CD4-positive, alpha-beta T cell (primary cell): ENCODE measurements at regions not wholly inside any gene's neighbourhood (a gene's known extent, or its start where the extent isn't known, plus 50 kb on each side); places are given as distances from the start of the nearest gene placed in this dataset.

Source experiments
- ATAC-seq: fragments of 200-7000 bp; cut with Tn5 transposase; one replicate; pipeline ENCODE4 v1.10.0; 2022; ENCODE audit warnings: mild to moderate bottlenecking; ENCODE audit not compliant: poor library complexity
- CTCF ChIA-PET: fragments of 350-600 bp; sonication (Branson Sonifier 250); formaldehyde crosslinking; loops from one replicate; lab custom pipeline; 2021; ENCODE audit warnings: antibody characterized with exemption, inconsistent platforms; lab: Charles Lee
- POLR2A ChIA-PET: fragments of 350-600 bp; sonication (Branson Sonifier 250); formaldehyde crosslinking; loops from one replicate; lab custom pipeline; 2021; ENCODE audit warnings: antibody characterized with exemption, inconsistent platforms; lab: Charles Lee
- DNase-seq, 14 experiments: peaks; one replicate each; pipeline ENCODE4 v3.0.0-alpha.2; 2013 to 2020; ENCODE audit warnings: mixed read lengths in 2 of 14
- H3K27ac ChIP-seq, 2 donors: one replicate each; pipeline versions ENCODE4 v1.5.1 to v1.7.0; 2013; ENCODE audit warnings: low read length in 2 of 2, low read depth in 1 of 2, mild to moderate bottlenecking in 1 of 2
- H3K27me3 ChIP-seq, 2 experiments: 1 replicate in 1 of 2; 2 replicates in 1 of 2; pipeline versions ENCODE4 v1.6.1 to v1.7.0; 2013; ENCODE audit warnings: low read length in 2 of 2, control low read depth in 1 of 2, mild to moderate bottlenecking in 1 of 2, moderate library complexity in 1 of 2; ENCODE audit not compliant: insufficient read depth in 2 of 2, control insufficient read depth in 1 of 2
- H3K36me3 ChIP-seq: one replicate; pipeline ENCODE4 v1.6.1; 2013; ENCODE audit warnings: low read length, control low read depth; ENCODE audit not compliant: insufficient read depth
- H3K4me1 ChIP-seq: one replicate; pipeline ENCODE4 v1.6.1; 2013; ENCODE audit warnings: low read length, control low read depth; ENCODE audit not compliant: insufficient read depth
- H3K4me3 ChIP-seq: one replicate; pipeline ENCODE4 v1.5.1; 2013; ENCODE audit warnings: mild to moderate bottlenecking, low read length, moderate library complexity
- H3K9me3 ChIP-seq, 2 experiments: 1 replicate in 1 of 2; 2 replicates in 1 of 2; pipeline versions ENCODE4 v1.6.1 to v1.7.0; 2013; ENCODE audit warnings: low read length in 2 of 2, mild to moderate bottlenecking in 2 of 2, control low read depth in 1 of 2, moderate library complexity in 1 of 2; ENCODE audit not compliant: control insufficient read depth in 1 of 2, insufficient read depth in 1 of 2
- H3K27ac Mint-ChIP-seq: one replicate; pipeline ENCODE4 v1.8.0; 2020; ENCODE audit warnings: mixed read lengths
- H3K27me3 Mint-ChIP-seq: one replicate; pipeline ENCODE4 v1.8.0; 2021; ENCODE audit warnings: mixed read lengths
- H3K36me3 Mint-ChIP-seq: one replicate; pipeline ENCODE4 v1.8.0; 2021; ENCODE audit warnings: low read depth, mixed read lengths
- H3K4me1 Mint-ChIP-seq: one replicate; pipeline ENCODE4 v1.8.0; 2021; ENCODE audit warnings: low read depth, mixed read lengths
- H3K4me3 Mint-ChIP-seq: one replicate; pipeline ENCODE4 v1.8.0; 2020; ENCODE audit warnings: mild to moderate bottlenecking, mixed read lengths
- H3K9me3 Mint-ChIP-seq: one replicate; pipeline ENCODE4 v1.8.0; 2020; ENCODE audit warnings: mixed read lengths
- intact Hi-C, 2 experiments: fragments of 100-400 bp; cut with DNase I in 1 of 2; cut with micrococcal nuclease in 1 of 2; formaldehyde crosslinking; loops; one replicate each; pipeline versions ENCODE4 v1.15.1 to v1.9.0; 2023 to 2025; cut with DNase I, micrococcal nuclease
- TF ChIP-seq, protein P1 (sequence below): fragments of 200-600 bp; IDR thresholded peaks from one replicate; pipeline ENCODE4 v1.8.0; 2022; ENCODE audit warnings: antibody characterized with exemption, mild to moderate bottlenecking

DNA sequence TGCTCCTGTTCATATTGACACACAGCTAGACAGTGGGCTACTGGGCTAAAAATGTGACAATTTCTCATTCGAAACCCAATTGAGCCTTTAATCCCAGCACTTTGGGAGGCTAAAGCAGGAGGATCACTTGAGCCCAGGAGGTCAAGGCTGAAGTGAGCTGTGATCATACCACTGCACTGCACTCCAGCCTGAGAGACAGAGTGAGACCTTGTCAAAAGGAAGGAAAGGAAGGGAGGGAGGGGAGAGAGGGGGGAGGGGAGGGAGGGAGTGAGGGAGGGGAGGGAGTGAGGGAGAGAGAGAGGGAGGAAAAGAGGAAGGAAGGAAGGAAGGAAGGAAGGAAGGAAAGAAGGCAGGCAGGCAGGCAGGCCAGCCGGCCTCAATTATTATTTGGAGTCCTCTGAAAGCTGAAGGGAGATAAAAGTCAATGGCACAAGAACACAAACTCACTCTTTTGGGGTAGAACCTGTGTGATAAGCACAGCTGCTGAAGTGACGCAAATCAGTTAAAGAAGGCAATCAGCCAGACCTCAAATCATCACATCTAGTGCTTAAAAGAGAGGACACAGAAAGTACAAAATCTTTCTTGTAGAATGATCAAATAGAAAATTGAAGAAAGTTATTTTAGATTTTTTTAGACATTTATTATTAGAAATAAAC is 98.1 kb downstream of the CCDC71L start:
- H3K4me1 ChIP-seq = no peaks in the 10 kb centered on the region
- POLR2A ChIA-PET = no interaction called here
- CTCF ChIA-PET = no interaction called here

DNA sequence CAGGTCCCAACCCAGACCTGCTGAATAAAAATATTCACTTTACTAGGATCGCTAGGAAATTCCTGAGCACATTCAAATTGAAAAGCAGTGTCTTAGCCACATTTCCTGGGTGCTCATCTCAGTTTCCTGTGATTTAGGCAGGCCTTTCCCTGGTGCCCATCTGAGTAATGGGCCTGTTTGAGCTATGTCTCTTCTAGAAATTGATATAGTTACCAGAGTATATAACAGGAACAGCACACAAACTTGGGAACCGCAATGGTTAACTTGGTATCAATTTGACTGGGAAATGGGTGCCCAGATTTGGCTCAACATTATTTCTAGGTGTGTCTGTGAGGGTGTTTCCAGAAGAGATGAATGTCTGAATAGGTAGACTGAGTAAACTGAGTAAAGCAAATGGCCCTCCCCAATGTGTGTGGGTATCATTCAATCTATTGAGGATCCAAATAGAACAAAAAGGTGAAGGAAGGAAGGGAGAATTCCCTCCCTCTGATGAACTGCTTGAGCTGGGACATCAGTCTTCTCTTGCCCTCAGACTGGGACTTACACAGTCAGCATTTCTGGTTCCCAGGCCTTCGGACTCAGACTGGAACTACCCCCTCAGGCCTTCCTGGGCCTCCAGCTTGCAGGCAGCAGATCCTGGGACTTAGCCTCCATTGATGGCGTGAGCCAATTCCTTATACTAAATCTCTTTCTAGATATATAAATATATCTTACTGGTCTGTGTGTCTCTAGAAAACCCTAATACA is 99.1 kb downstream of the CCDC71L start:
- peaks cover 4% of the 10 kb centered on the region for H3K9me3 Mint-ChIP-seq
- Histone ChIP-seq H3K4me1 (no peaks in the 10 kb centered on the region), H3K4me3 (no peak overlapping the region), H3K27me3 (no peaks in the 10 kb centered on the region), H3K27ac (no peak overlapping the region), H3K36me3 (no peaks in the 10 kb centered on the region), H3K9me3 (no peaks in the 10 kb centered on the region)
- no peaks in the 10 kb centered on the region for H3K36me3 Mint-ChIP-seq
- intact Hi-C loops = no loop called here
- DNase-seq (no peak), ATAC-seq (no peak)
- CTCF ChIA-PET = no interaction called here
- TF ChIP-seq, protein P1, sequence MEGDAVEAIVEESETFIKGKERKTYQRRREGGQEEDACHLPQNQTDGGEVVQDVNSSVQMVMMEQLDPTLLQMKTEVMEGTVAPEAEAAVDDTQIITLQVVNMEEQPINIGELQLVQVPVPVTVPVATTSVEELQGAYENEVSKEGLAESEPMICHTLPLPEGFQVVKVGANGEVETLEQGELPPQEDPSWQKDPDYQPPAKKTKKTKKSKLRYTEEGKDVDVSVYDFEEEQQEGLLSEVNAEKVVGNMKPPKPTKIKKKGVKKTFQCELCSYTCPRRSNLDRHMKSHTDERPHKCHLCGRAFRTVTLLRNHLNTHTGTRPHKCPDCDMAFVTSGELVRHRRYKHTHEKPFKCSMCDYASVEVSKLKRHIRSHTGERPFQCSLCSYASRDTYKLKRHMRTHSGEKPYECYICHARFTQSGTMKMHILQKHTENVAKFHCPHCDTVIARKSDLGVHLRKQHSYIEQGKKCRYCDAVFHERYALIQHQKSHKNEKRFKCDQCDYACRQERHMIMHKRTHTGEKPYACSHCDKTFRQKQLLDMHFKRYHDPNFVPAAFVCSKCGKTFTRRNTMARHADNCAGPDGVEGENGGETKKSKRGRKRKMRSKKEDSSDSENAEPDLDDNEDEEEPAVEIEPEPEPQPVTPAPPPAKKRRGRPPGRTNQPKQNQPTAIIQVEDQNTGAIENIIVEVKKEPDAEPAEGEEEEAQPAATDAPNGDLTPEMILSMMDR = no peak
- no peak overlapping the region for H3K27ac Mint-ChIP-seq
- POLR2A ChIA-PET = no interaction called here
- no peak overlapping the region for H3K4me3 Mint-ChIP-seq
- H3K4me1 Mint-ChIP-seq = no peaks in the 10 kb centered on the region
- no peaks in the 10 kb centered on the region for H3K27me3 Mint-ChIP-seq

More for the DNA sequence above, 98.1 kb downstream of the CCDC71L start:
- Histone ChIP-seq H3K9me3 (no peaks in the 10 kb centered on the region), H3K27ac (no peak overlapping the region), H3K36me3 (no peaks in the 10 kb centered on the region), H3K4me3 (no peak overlapping the region), H3K27me3 (no peaks in the 10 kb centered on the region)
- no peaks in the 10 kb centered on the region for H3K27me3 Mint-ChIP-seq
- ATAC-seq = no peak
- TF ChIP-seq, protein P1 = no peak
- no peaks in the 10 kb centered on the region for H3K36me3 Mint-ChIP-seq
- DNase-seq = no peak
- no peak overlapping the region for H3K27ac Mint-ChIP-seq
- intact Hi-C loops = no loop called here
- H3K4me1 Mint-ChIP-seq = no peaks in the 10 kb centered on the region
- peaks cover 4% of the 10 kb centered on the region for H3K9me3 Mint-ChIP-seq
- H3K4me3 Mint-ChIP-seq = no peak overlapping the region

DNA sequence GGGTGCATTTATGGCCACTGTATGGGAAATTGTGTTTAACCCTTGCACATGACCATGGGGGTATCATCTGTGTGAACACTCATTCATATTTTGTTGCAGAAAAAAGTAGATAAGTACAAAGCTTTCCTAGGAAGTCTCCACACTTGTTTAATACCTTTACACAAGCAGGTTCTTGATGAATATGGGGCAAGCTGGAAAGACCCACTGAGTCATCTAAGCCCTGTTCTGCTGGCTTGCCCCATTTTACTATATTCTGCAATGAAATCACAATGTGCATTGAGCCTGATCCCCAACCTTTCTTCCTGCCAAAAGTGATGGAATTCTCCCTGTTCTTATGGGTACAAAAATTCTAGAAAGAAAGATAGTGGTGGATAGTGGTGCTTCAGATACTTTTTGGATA is 99.8 kb downstream of the CCDC71L start:
- ATAC-seq = no peak
- Mint-ChIP-seq H3K4me3 (no peak overlapping the region), H3K4me1 (no peaks in the 10 kb centered on the region), H3K36me3 (no peaks in the 10 kb centered on the region), H3K27me3 (no peaks in the 10 kb centered on the region), H3K27ac (no peak overlapping the region), H3K9me3 (peaks cover 5% of the 10 kb centered on the region)
- Histone ChIP-seq H3K4me1 (no peaks in the 10 kb centered on the region), H3K27ac (no peak overlapping the region), H3K36me3 (no peaks in the 10 kb centered on the region), H3K4me3 (no peak overlapping the region), H3K27me3 (no peaks in the 10 kb centered on the region), H3K9me3 (no peaks in the 10 kb centered on the region)
- intact Hi-C loops = no loop called here
- ChIA-PET CTCF (no interaction called here), POLR2A (no interaction called here)
- TF ChIP-seq, protein P1 = no peak
- DNase-seq = no peak
